ENCODE measurements at regions not wholly inside any gene's neighbourhood (a gene's known extent, or its start where the extent isn't known, plus 50 kb on each side); places are given as distances from the start of the nearest gene placed in this dataset.

DNA sequence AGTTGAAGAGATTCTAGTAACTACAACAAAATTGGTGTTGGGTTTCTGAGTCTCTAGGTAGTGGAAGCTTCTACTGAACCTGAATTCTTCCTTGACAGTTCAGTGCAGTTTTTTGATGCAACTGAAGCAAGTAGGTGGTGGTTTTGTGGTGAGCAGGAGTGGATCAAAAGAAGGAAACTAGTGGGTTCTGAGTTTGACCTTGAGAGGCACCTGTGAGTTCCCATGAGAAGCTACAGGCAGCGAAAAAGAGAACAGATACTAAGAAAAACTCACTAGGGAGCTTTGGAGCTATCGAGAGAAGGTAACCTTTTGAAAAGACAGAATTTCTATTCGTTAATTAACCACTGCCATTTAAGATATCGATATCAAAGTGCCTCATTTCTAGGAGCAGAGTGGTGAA lies 145.2 kb downstream of the PDHA2 start:
- Mint-ChIP-seq H3K36me3 (ENCODE audit: unreplicated experiment) (no peaks in the 10 kb centered on the region), H3K4me3 (ENCODE audit: unreplicated experiment) (no peak overlapping the region), H3K4me1 (ENCODE audit: low read depth, unreplicated experiment) (no peaks in the 10 kb centered on the region), H3K27me3 (ENCODE audit: unreplicated experiment) (peaks cover 1% of the 10 kb centered on the region), H3K27ac (ENCODE audit: unreplicated experiment) (no peak overlapping the region), H3K9me3 (ENCODE audit: unreplicated experiment) (no peaks in the 10 kb centered on the region)
- TF ChIP-seq, protein P1, sequence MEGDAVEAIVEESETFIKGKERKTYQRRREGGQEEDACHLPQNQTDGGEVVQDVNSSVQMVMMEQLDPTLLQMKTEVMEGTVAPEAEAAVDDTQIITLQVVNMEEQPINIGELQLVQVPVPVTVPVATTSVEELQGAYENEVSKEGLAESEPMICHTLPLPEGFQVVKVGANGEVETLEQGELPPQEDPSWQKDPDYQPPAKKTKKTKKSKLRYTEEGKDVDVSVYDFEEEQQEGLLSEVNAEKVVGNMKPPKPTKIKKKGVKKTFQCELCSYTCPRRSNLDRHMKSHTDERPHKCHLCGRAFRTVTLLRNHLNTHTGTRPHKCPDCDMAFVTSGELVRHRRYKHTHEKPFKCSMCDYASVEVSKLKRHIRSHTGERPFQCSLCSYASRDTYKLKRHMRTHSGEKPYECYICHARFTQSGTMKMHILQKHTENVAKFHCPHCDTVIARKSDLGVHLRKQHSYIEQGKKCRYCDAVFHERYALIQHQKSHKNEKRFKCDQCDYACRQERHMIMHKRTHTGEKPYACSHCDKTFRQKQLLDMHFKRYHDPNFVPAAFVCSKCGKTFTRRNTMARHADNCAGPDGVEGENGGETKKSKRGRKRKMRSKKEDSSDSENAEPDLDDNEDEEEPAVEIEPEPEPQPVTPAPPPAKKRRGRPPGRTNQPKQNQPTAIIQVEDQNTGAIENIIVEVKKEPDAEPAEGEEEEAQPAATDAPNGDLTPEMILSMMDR (IDR thresholded peaks at IDR 0.05; ENCODE audit: partially characterized antibody, unreplicated experiment) = no peak
- no peak for DNase-seq

DNA sequence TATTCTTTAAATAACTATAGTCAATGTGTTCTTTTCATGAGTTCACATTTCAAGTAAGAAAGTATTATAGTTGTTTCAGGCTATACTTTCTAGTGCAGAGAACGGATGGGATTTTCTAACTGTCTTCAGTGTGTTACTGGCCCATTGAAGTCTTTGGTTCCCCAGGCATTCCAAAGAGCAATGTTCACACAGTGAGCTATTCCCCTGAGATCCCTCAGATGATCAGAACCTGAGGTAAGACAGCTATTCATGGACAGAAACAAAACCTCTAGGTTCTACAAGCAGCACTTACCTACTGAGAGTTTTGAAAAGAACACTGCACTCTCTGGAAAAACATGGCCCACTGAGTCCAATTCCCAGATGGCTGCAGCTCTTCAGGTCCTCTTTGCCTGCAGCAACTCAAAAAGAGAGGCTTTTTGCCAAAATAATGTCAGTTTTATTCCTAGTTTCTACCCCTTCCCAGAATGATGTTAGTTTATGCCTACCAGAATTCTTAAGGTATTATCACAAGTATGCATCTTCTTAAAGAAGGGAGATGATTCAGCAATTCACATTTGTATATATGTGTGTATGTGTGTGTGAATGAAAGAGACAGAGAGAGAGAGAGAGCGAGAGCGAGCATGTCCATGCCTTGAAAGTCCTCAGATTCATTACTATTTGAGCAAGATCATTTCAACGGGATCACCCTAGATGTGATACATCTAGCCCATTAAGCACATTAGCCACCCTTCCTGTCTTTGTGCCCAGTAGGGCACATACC lies 146.1 kb downstream of the PDHA2 start:
- H3K27ac Mint-ChIP-seq (ENCODE audit: unreplicated experiment) = no peak overlapping the region
- H3K9me3 Mint-ChIP-seq (ENCODE audit: unreplicated experiment) = no peaks in the 10 kb centered on the region
- TF ChIP-seq, protein P1 (IDR thresholded peaks at IDR 0.05; ENCODE audit: partially characterized antibody, unreplicated experiment) = no peak
- H3K27me3 Mint-ChIP-seq (ENCODE audit: unreplicated experiment) = peaks cover 1% of the 10 kb centered on the region
- H3K4me1 Mint-ChIP-seq (ENCODE audit: low read depth, unreplicated experiment) = no peaks in the 10 kb centered on the region
- H3K36me3 Mint-ChIP-seq (ENCODE audit: unreplicated experiment) = no peaks in the 10 kb centered on the region
- no peak for DNase-seq
- H3K4me3 Mint-ChIP-seq (ENCODE audit: unreplicated experiment) = no peak overlapping the region

DNA sequence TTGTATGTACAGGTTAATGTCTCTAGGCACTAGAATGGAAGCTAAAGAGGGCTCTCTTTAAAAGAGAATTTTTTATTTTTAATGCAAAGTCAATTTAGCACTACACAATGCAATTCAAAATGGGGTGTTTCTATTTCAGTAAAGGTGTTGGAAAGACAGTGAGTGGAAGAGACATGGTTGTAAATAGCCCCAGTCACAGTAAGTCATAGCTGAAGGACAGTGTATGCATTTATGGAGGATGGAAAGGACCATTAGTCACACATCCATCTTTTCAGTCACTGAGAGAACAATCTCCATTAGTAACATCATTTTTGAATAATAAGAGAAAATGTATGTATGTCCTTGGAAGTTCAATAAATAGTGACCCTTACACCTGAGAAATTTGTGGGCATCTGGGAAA lies 148.0 kb downstream of the PDHA2 start:
- DNase-seq = no peak
- H3K27me3 Mint-ChIP-seq (ENCODE audit: unreplicated experiment) = peaks cover 1% of the 10 kb centered on the region
- H3K36me3 Mint-ChIP-seq (ENCODE audit: unreplicated experiment) = no peaks in the 10 kb centered on the region
- no peaks in the 10 kb centered on the region for H3K9me3 Mint-ChIP-seq (ENCODE audit: unreplicated experiment)
- TF ChIP-seq, protein P1 (IDR thresholded peaks at IDR 0.05; ENCODE audit: partially characterized antibody, unreplicated experiment) = no peak
- H3K4me3 Mint-ChIP-seq (ENCODE audit: unreplicated experiment) = no peak overlapping the region
- H3K27ac Mint-ChIP-seq (ENCODE audit: unreplicated experiment) = no peak overlapping the region
- H3K4me1 Mint-ChIP-seq (ENCODE audit: low read depth, unreplicated experiment) = no peaks in the 10 kb centered on the region

DNA sequence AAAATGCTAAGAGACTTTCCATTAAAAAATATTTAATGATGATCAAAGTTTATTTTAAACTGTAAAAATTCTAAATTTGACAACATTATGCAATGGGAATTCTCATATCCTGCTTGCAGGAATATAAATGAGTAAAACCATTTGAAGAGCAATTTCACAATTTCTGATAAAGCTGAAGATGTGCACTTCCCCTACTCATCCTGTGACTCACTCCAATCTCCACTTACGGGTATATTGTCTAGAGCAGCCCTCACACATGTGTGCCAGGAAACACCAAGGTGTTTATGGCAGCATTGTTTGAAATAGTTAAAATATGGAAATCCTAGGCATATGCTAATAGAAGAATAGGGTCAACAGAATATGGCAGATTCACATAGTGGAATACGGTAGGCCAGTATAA lies 158.4 kb downstream of the PDHA2 start:
- H3K9me3 Mint-ChIP-seq (ENCODE audit: unreplicated experiment) = peaks cover 2% of the 10 kb centered on the region
- no peaks in the 10 kb centered on the region for H3K27me3 Mint-ChIP-seq (ENCODE audit: unreplicated experiment)
- peaks cover 4% of the 10 kb centered on the region for H3K4me1 Mint-ChIP-seq (ENCODE audit: low read depth, unreplicated experiment)
- H3K4me3 Mint-ChIP-seq (ENCODE audit: unreplicated experiment) = no peak overlapping the region
- no peak overlapping the region for H3K27ac Mint-ChIP-seq (ENCODE audit: unreplicated experiment)
- DNase-seq = no peak
- TF ChIP-seq, protein P1 (IDR thresholded peaks at IDR 0.05; ENCODE audit: partially characterized antibody, unreplicated experiment) = no peak
- no peaks in the 10 kb centered on the region for H3K36me3 Mint-ChIP-seq (ENCODE audit: unreplicated experiment)

DNA sequence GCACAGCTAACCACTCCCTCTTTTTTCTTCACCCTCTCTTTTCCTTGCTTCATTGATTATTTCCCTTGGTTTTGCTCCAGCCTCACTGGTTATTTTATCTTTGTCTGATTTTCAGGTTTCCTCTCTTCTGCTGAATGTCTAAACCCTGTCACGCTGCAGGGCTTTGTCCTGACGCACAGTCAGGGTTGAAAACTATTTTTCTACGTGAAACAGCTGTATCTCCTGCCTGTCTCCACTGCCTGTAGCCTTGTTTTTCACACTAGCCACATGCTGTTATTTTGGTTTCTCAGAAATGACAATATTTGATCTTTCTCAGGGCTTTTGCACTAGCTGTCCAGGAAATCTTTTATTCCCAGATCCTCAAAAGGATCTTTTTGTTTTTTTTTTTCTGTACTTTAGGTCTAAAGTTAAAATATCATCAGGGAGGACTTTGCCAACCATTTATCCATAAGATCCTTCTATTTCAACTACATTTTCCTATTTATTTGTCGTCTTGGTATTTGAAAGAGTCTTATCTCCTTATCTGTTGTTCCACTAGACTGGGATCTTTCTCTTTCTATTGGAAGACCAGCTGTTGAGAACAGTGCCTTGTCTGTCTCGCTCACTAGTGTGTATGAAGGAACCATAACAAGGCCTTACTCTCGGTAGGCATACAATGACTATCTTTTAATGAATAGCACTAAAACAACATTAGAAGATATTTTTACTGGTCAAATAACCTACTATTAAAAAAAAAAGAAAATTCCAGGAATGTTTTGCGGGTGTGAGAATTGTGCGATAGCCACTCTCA lies 164.3 kb downstream of the PDHA2 start:
- Mint-ChIP-seq H3K9me3 (ENCODE audit: unreplicated experiment) (peaks cover 2% of the 10 kb centered on the region), H3K4me1 (ENCODE audit: low read depth, unreplicated experiment) (peaks cover 10% of the 10 kb centered on the region), H3K27me3 (ENCODE audit: unreplicated experiment) (no peaks in the 10 kb centered on the region), H3K4me3 (ENCODE audit: unreplicated experiment) (no peak overlapping the region), H3K27ac (ENCODE audit: unreplicated experiment) (peak overlapping the region; percentile 1), H3K36me3 (ENCODE audit: unreplicated experiment) (no peaks in the 10 kb centered on the region)
- TF ChIP-seq, protein P1 (IDR thresholded peaks at IDR 0.05; ENCODE audit: partially characterized antibody, unreplicated experiment) = no peak
- DNase-seq = no peak

All from glutamatergic neuron (in vitro differentiated cells).